GM21390 (cell line): ENCODE measurements at regions not wholly inside any gene's neighbourhood (a gene's known extent, or its start where the extent isn't known, plus 50 kb on each side); places are given as distances from the start of the nearest gene placed in this dataset.
"Not testable (repeated sequence)": the region's sequence is repeated elsewhere in the genome, so short reads cannot be mapped to it uniquely, and the experiment has no call there.

Experiments used
- ATAC-seq: cut with Tn5 transposase; IDR thresholded peaks from one replicate; pipeline ENCODE4 v1.9.1; 2021; ENCODE audit not compliant: unreplicated experiment

- ATAC-seq, result no peak
These were observed 378.5 kb upstream of the ZFP42 start for GRCh38 chr4:187617113-187617512.

GRCh38 chr4:187618701-187619281 lies 376.8 kb upstream of the ZFP42 start:
- no peak for ATAC-seq

GRCh38 chr4:187619319-187619718 lies 376.3 kb upstream of the ZFP42 start:
- no peak for ATAC-seq

DNA sequence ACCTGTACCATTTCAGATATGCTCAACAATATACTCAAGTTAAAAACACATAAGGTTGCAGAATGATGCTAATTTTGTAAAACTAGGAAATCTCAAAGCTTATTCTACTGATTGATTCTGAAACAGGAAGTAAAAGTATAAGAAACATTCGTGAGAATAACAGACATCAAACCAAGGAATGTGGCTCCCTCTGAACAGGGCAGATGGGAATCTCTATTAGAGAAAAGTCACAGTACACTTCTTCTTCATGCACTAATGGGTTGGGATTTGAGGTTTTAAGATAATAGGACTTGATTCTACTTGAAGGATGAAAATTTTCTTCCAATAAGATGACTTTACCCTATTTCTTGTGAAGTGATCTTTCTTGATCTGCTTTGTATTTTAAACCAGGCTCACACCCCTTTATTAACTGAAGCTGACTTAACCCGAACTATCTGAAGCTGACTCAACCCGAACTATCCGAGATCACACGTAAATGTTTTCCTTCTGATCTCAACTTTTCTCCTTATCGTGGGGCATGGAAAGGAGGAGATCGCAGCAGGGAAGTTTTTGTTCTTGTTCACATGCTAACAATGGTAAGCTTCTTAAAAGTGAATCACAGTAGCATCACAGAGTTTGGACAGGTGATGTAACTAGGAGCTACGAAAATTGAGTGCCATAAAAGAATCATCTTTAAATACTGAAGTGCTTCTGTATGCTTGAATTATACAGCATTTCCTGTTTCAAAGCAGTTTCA lies 363.1 kb upstream of the ZFP42 start:
- no peak for ATAC-seq

DNA sequence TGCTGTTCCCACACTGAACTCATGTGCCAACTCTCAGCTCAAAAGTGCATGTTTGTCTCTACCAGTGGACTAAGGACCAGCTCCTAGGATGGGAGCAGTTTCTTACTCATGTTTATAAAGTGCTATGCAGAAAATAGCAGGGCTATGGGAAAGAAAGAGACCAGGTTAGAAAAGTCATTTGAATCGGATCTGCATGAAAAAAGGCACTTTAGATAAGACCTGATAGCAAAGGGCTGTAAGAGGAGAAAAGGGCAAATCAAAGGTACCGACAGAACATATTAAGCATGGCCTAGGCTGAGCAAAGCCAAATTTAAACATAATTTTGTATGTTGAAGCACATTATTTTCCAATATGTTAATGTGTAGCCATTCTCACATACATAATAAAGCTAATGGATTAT lies 362.3 kb upstream of the ZFP42 start:
- ATAC-seq, result no peak

GRCh38 chr4:187656959-187657358 lies 338.6 kb upstream of the ZFP42 start:
- ATAC-seq, result no peak

- no peak for ATAC-seq
These were observed 332.5 kb upstream of the ZFP42 start for GRCh38 chr4:187663076-187663475.

DNA sequence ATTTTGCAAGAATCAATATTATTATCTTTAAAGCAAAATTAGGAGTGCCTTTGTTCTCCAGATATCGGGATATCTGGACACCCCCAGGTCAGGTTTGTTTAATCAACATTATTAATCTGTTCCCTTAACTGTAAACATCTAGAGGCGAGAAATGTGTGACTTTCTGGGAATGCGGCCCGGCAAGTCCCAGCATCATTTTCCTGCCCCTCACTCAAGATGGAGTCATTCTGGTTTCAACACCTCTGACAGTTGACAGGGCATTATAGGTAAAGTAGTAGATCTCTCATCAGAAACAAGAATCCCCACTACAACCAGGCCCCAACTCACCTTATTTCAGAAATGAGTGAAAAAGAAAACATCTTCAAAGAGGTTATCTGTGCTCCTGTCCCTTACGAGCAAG lies 331.6 kb upstream of the ZFP42 start:
- no peak for ATAC-seq

DNA sequence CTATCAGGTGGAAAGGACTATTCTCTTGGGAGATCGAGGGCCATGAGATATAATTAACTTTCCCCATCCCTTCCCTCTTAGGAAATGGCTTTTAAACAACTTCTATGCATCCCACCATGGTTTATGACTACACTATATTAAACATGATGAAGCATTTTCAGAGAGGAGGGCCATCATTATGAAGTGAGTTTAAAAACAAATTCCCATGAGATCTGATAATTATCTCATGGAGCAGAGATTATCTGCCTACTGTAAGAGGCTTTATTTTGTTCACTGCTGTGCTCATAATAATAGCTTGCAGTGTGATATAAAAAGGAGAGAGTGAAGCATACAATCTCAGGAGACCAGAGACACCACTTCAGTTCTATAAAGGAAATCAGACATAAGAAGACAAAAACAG lies 330.5 kb upstream of the ZFP42 start:
- ATAC-seq, result no peak

GRCh38 chr4:187666034-187666433 lies 329.5 kb upstream of the ZFP42 start:
- ATAC-seq, result no peak

- ATAC-seq, result no peak
These were observed 328.7 kb upstream of the ZFP42 start for GRCh38 chr4:187666697-187667494.

GRCh38 chr4:187668526-187669082 lies 327.0 kb upstream of the ZFP42 start:
- no peak for ATAC-seq

DNA sequence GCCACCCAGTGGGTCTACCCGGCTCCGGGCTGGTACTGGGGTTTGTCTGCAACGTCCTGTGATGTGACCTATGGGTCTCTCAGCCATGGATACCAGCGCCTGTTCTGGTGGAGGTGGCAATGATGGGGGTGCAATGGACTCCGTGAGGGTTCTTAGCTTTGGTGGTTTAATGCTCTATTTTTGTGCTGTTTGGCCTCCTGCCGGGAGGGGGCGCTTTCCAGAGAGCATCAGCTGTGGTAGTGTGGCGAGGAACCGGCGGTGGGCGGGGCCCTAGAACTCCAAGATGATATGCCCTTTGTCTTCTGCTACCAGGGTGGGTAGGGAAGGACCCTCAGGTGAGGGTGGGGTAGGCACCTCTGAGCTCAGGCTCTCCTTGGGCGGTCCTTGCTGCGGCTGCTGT lies 324.1 kb upstream of the ZFP42 start:
- ATAC-seq, result not testable (repeated sequence)

GRCh38 chr4:187671958-187672357 lies 323.6 kb upstream of the ZFP42 start:
- not testable (repeated sequence) for ATAC-seq

DNA sequence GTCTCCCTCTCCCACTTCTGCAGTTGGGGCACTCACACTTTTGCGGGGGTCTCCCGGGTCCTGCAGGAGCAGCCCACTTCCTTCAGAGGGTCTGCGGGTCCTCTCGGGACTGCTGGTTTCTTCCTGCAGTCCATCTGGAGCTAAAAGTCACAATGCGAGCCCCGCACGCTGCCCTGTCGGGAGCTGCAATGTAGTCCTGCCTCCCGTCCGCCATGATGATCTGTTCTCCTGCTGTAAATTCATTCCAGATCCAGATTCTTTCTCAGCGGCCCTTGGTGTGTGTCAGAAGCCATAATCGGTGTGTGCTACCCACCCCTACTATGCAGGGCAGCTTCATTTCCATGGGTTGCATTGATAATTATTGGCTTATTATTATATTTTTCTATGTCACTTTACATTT lies 323.0 kb upstream of the ZFP42 start:
- ATAC-seq, result not testable (repeated sequence)

DNA sequence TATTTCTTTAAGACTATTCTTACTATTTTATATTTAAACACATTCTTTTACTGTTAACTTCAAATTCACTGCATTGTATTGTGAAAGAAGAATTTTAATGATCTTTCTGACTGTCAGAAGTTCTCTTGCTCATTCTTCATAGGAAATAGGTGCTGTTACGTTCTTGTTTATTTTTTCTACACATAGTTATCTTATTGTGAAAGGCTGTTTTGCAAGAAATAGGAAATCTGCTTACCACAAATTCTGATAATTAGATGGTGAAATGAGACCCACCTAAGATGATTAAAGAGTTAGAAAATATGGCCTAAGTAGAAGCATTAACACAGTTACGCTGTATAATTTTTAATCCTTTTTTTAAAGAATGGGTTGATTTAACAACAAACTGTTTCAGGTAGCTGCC lies 316.1 kb upstream of the ZFP42 start:
- no peak for ATAC-seq

DNA sequence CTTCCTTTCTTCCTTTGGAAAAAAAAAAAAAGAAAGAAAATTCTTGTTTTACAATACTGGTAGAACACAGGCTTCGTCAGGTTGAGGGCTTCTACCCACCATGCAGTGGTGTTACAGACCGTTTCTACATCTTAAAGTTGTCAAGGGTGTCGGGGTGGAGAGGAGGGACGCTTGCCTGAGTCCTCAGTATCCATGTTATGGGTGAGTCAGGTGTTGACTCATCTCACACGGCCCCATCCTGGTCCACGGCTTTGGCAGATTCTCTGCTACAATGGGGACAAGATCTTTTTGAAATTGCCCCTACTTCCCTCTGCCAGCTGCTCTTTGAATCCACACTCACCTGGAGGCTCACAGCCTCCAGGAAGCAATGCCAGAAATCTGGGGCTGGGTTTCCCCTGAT lies 310.3 kb upstream of the ZFP42 start:
- ATAC-seq, result no peak

DNA sequence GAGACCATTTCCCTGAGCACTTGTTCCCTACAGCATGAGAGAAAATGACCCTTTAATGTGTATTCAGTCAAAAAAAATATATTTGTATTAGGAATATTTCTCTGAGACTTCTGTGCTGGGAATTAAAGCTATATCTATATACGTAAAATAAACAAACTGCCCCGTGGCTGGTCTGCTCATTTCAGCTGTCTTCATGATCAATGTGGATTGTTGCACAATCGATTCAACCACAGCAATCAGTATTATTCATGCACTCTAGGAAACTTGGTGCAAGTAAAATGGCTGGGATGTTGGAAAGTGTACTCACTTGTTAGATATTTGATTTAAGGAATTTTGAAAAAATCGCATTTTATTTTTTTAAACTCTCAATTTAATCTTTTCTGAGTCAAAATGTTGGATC lies 307.9 kb upstream of the ZFP42 start:
- no peak for ATAC-seq

DNA sequence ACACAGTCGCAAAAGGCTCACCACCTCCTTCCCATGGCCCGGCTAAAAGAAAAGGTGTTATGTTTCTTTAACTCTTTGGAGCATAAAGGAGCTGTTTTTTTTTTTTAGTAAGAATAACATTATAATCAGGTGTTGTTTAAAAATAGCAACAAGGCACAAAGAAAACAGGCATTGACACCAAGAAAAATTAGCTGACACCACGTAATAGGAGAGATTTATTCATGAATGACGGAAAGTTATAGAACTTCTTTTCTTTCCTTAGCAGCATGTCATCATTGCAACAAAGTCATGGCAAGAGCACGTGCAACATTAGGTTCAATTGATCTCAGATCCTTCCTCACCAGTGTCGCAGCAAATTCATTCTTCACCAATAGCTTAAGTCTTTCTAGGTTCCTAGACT lies 302.9 kb upstream of the ZFP42 start:
- no peak for ATAC-seq

DNA sequence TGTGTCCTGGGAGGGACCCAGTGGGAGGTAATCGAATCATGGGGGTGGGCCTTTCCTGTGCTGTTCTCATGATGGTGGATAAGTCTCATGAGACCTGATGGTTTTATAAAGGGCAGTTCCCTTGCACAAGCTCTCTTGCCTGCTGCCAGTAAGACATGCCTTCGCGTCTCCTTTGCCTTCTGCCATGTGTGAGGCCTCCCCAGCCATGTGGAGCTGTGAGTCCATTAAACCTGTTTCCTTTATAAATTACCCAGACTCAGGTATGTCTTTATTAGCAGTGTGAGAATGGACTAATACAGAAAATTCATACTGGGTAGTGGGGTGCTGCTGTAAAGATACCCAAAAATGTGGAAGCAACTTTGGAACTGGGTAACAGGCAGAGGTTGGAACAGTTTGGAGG lies 300.0 kb upstream of the ZFP42 start:
- not testable (repeated sequence) for ATAC-seq

- no peak for ATAC-seq
These were observed 284.0 kb upstream of the ZFP42 start for GRCh38 chr4:187711586-187711985.

GRCh38 chr4:187714957-187715356 lies 280.6 kb upstream of the ZFP42 start:
- ATAC-seq, result no peak
